Progenitor cell of endocrine pancreas (in vitro differentiated cells): ENCODE measurements at regions not wholly inside any gene's neighbourhood (a gene's known extent, or its start where the extent isn't known, plus 50 kb on each side); places are given as distances from the start of the nearest gene placed in this dataset.

Source experiments
- DNase-seq: peaks from one replicate; pipeline ENCODE4 v3.0.0; 2021; ENCODE audit warnings: low spot score; ENCODE audit not compliant: unreplicated experiment
- H3K27ac Mint-ChIP-seq: 2 replicates; pipeline ENCODE4 v1.8.0; 2021; ENCODE audit warnings: mild to moderate bottlenecking, moderate library complexity, mixed read lengths
- H3K27me3 Mint-ChIP-seq: 2 replicates; pipeline ENCODE4 v1.8.0; 2021; ENCODE audit warnings: mixed read lengths
- H3K36me3 Mint-ChIP-seq: 2 replicates; pipeline ENCODE4 v1.8.0; 2022; ENCODE audit warnings: mixed read lengths; ENCODE audit not compliant: insufficient read depth
- H3K4me1 Mint-ChIP-seq: 2 replicates; pipeline ENCODE4 v1.8.0; 2021; ENCODE audit warnings: low read depth, mixed read lengths
- H3K4me3 Mint-ChIP-seq: 2 replicates; pipeline ENCODE4 v1.8.0; 2021; ENCODE audit warnings: low read depth, mild to moderate bottlenecking, moderate library complexity, mixed read lengths
- H3K9me3 Mint-ChIP-seq: 2 replicates; pipeline ENCODE4 v1.8.0; 2021; ENCODE audit warnings: low read depth, mixed read lengths
- TF ChIP-seq, protein P1 (sequence below): fragments of 200-600 bp; sonication (generic); IDR thresholded peaks from one replicate; pipeline ENCODE4 v1.5.0; 2021; ENCODE audit warnings: antibody characterized with exemption, mild to moderate bottlenecking; ENCODE audit not compliant: unreplicated experiment

DNA sequence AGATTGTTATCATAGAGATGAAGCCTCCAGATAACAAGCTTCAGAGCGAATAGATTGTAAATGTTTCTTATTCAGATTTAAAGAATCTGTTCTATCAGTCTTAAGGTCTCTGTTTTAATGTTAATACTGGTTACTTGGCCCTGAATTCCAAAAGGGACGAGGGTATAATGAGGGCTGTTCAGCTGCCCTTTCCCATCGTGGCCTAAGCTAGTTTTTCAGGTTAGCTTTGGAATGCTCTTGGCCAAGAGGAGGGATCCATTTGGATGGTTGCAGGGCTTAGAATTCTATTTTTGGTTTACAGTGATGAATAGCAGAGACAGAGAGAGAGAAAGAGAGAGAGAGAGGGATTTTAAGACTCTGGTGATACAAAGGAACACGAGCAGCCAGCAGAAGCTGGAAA, 62.8 kb upstream of the UFL1 start:
- Mint-ChIP-seq H3K9me3 (no peaks in the 10 kb centered on the region), H3K4me3 (no peak overlapping the region), H3K27ac (no peak overlapping the region), H3K27me3 (no peaks in the 10 kb centered on the region), H3K36me3 (no peaks in the 10 kb centered on the region), H3K4me1 (no peaks in the 10 kb centered on the region)
- TF ChIP-seq, protein P1, sequence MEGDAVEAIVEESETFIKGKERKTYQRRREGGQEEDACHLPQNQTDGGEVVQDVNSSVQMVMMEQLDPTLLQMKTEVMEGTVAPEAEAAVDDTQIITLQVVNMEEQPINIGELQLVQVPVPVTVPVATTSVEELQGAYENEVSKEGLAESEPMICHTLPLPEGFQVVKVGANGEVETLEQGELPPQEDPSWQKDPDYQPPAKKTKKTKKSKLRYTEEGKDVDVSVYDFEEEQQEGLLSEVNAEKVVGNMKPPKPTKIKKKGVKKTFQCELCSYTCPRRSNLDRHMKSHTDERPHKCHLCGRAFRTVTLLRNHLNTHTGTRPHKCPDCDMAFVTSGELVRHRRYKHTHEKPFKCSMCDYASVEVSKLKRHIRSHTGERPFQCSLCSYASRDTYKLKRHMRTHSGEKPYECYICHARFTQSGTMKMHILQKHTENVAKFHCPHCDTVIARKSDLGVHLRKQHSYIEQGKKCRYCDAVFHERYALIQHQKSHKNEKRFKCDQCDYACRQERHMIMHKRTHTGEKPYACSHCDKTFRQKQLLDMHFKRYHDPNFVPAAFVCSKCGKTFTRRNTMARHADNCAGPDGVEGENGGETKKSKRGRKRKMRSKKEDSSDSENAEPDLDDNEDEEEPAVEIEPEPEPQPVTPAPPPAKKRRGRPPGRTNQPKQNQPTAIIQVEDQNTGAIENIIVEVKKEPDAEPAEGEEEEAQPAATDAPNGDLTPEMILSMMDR = no peak
- DNase-seq = no peak

DNA sequence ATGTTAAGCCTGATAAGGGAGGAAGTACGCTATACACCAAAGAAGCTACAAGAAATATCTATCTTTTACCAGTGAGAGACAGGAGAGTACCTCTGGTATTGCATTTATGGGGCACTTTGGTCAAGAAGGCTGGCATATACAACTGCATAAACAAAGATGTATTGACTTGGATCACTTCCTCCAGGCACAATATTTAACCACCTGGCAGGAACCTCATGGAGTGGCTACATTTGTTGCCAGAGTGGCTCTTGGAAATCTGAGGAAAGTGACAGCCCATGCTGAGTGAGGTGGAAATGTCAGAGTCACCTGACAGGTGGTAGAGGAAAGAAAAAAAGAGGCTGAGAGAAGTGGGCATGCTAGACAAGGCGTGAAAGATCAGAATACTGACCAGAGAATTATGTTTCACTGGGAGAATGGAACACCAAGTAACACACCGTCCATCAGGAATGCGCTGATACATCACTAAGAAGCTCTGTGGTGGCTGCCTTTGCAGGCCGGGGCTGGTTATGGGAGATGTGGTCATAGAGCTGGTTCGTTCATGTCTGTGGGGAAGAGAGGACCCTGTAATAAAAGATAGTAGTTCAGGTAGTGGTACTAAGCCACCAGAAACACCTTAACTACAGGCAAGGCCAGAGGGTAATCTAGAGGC, 61.4 kb upstream of the UFL1 start:
- no peak overlapping the region for H3K4me3 Mint-ChIP-seq
- H3K36me3 Mint-ChIP-seq = no peaks in the 10 kb centered on the region
- no peaks in the 10 kb centered on the region for H3K9me3 Mint-ChIP-seq
- H3K4me1 Mint-ChIP-seq = no peaks in the 10 kb centered on the region
- DNase-seq = no peak
- no peaks in the 10 kb centered on the region for H3K27me3 Mint-ChIP-seq
- TF ChIP-seq, protein P1 = no peak
- no peak overlapping the region for H3K27ac Mint-ChIP-seq

DNA sequence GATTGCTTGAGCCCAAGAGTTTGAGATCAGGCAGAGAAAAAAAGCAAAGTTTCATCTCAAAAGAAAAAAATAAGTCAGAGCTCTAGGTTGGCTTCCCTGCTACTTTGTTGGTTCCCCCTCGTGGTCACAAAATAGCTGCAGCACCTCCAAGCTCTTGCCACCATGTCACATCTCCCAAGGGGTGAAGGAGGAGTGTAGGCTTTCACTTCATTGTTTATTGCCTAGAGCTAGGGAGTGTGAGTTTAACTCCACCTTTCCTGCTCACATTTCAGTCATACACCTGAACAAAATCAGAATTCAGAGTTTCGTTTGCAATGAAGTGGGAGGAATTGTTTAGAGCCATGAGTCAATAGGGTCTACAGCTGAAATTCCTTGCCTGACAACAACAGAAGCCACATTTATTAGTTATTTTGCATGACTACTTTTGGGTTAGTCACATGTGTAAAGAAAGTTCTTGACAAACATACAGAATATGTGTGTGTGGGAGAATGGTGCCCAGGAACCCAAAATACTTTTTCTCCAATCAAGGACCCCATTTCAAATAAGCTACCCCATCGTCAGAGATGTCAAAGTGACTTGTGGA, 56.2 kb upstream of the UFL1 start:
- Mint-ChIP-seq H3K27me3 (no peaks in the 10 kb centered on the region), H3K36me3 (no peaks in the 10 kb centered on the region), H3K4me1 (no peaks in the 10 kb centered on the region), H3K9me3 (no peaks in the 10 kb centered on the region), H3K4me3 (no peak overlapping the region), H3K27ac (no peak overlapping the region)
- DNase-seq = no peak
- TF ChIP-seq, protein P1 = no peak

- Mint-ChIP-seq H3K4me1 (no peaks in the 10 kb centered on the region), H3K4me3 (no peak overlapping the region), H3K27me3 (no peaks in the 10 kb centered on the region), H3K27ac (no peak overlapping the region), H3K9me3 (no peaks in the 10 kb centered on the region), H3K36me3 (no peaks in the 10 kb centered on the region)
- TF ChIP-seq, protein P1 = no peak
- no peak for DNase-seq
Measured at GRCh38 chr6:96466147-96466863, 55.3 kb upstream of the UFL1 start.

- Mint-ChIP-seq H3K4me3 (no peak overlapping the region), H3K36me3 (no peaks in the 10 kb centered on the region), H3K27ac (no peak overlapping the region), H3K4me1 (no peaks in the 10 kb centered on the region), H3K9me3 (no peaks in the 10 kb centered on the region), H3K27me3 (no peaks in the 10 kb centered on the region)
- no peak for DNase-seq
- TF ChIP-seq, protein P1 = no peak
Measured at GRCh38 chr6:96467814-96468213, 53.8 kb upstream of the UFL1 start.
